Fibroblast of lung (primary cell): ENCODE measurements at regions not wholly inside any gene's neighbourhood (a gene's known extent, or its start where the extent isn't known, plus 50 kb on each side); places are given as distances from the start of the nearest gene placed in this dataset.

ENCODE experiments used
- DNase-seq, 2 donors: peaks; one replicate each; pipeline versions ENCODE4 v3.0.0 to v3.0.0-alpha.2; 2010; ENCODE audit warnings: low read depth in 2 of 2
- H2AFZ ChIP-seq: 2 replicates; pipeline ENCODE4 v1.5.1; 2012; ENCODE audit warnings: low read length, control low read depth, inconsistent platforms
- H3K27ac ChIP-seq: 2 replicates; pipeline ENCODE4 v1.5.1; 2011; ENCODE audit warnings: low read length, control low read depth; ENCODE audit not compliant: insufficient read depth
- H3K27me3 ChIP-seq: 2 replicates; pipeline ENCODE4 v1.5.1; 2011; ENCODE audit warnings: mild to moderate bottlenecking, low read length; ENCODE audit not compliant: control insufficient read depth, insufficient read depth
- H3K36me3 ChIP-seq: 2 replicates; pipeline ENCODE4 v1.5.1; 2011; ENCODE audit warnings: low read length; ENCODE audit not compliant: control insufficient read depth, insufficient read depth
- H3K4me1 ChIP-seq: 2 replicates; pipeline ENCODE4 v1.5.1; 2011; ENCODE audit warnings: low read length; ENCODE audit not compliant: control insufficient read depth, insufficient read depth; ENCODE audit errors: extremely low read depth
- H3K4me2 ChIP-seq: 2 replicates; pipeline ENCODE4 v1.5.1; 2011; ENCODE audit warnings: low read length, control low read depth; ENCODE audit not compliant: insufficient read depth; ENCODE audit errors: extremely low read depth
- H3K4me3 ChIP-seq, 4 experiments: fragments of 200-600 bp in 1 of 4; sonication (generic) in 1 of 4; replicated peaks in 1 of 4; 2 replicates each; pipeline ENCODE4 v1.5.1; 2011 to 2016; ENCODE audit warnings: low read length in 4 of 4, low read depth in 3 of 4, mild to moderate bottlenecking in 3 of 4, control low read depth in 2 of 4, inconsistent platforms in 1 of 4, mixed read lengths in 1 of 4; ENCODE audit not compliant: insufficient read depth in 1 of 4; ENCODE audit errors: control extremely low read depth in 1 of 4
- H3K79me2 ChIP-seq: 2 replicates; pipeline ENCODE4 v1.5.1; 2012; ENCODE audit warnings: mild to moderate bottlenecking, low read length, inconsistent platforms; ENCODE audit not compliant: control insufficient read depth, insufficient read depth
- H3K9ac ChIP-seq: 2 replicates; pipeline ENCODE4 v1.5.1; 2011; ENCODE audit warnings: mild to moderate bottlenecking, low read length, control low read depth; ENCODE audit not compliant: insufficient read depth
- H3K9me3 ChIP-seq: 2 replicates; pipeline ENCODE4 v1.5.1; 2012; ENCODE audit warnings: low read depth, low read length; ENCODE audit not compliant: control insufficient read depth, insufficient read depth
- H4K20me1 ChIP-seq: 2 replicates; pipeline ENCODE4 v1.5.1; 2011; ENCODE audit warnings: low read length; ENCODE audit not compliant: control insufficient read depth, insufficient read depth; ENCODE audit errors: extremely low read depth
- CTCF ChIP-seq, 2 donors: IDR thresholded peaks in 1 of 2; conservative IDR thresholded peaks in 1 of 2; 1 replicate in 1 of 2; 2 replicates in 1 of 2; pipeline ENCODE4 v1.5.1; 2011 to 2012; ENCODE audit warnings: low read length in 2 of 2, control low read depth in 1 of 2, inconsistent platforms in 1 of 2, low read depth in 1 of 2, mild to moderate bottlenecking in 1 of 2
- EZH2 ChIP-seq: IDR thresholded peaks from 2 replicates; pipeline ENCODE4 v1.5.1; 2012; ENCODE audit warnings: low read length, control low read depth, mild to moderate bottlenecking; ENCODE audit errors: missing control alignments

- Histone ChIP-seq H4K20me1 (no peaks in the 10 kb centered on the region), H3K9ac (no peak overlapping the region), H2AFZ (no peak overlapping the region), H3K4me3 (no peak overlapping the region), H3K4me2 (no peak overlapping the region), H3K27me3 (no peaks in the 10 kb centered on the region), H3K79me2 (no peaks in the 10 kb centered on the region), H3K36me3 (no peaks in the 10 kb centered on the region), H3K27ac (no peak overlapping the region), H3K4me1 (no peaks in the 10 kb centered on the region), H3K9me3 (no peaks in the 10 kb centered on the region)
- DNase-seq, result no peak
- no peak for TF ChIP-seq CTCF (conservative IDR thresholded peaks at IDR 0.05 in 1 of 2, IDR thresholded peaks at IDR 0.05 in 1 of 2; ENCODE audit: low read depth in 1 of 2, low read length in 2 of 2)
- TF ChIP-seq EZH2, result no peak
These were observed 240.0 kb upstream of the RPS6KA3 start for GRCh38 chrX:20506739-20507138.

GRCh38 chrX:20500949-20501348 lies 234.2 kb upstream of the RPS6KA3 start:
- H3K36me3 ChIP-seq, result no peaks in the 10 kb centered on the region
- H3K79me2 ChIP-seq, result no peaks in the 10 kb centered on the region
- no peak overlapping the region for H3K4me3 ChIP-seq

GRCh38 chrX:20500171-20500865 lies 233.6 kb upstream of the RPS6KA3 start:
- Histone ChIP-seq H3K4me3 (no peak overlapping the region), H3K27me3 (no peaks in the 10 kb centered on the region), H3K9me3 (no peaks in the 10 kb centered on the region), H3K27ac (no peak overlapping the region), H3K79me2 (no peaks in the 10 kb centered on the region), H3K4me1 (no peaks in the 10 kb centered on the region), H3K36me3 (no peaks in the 10 kb centered on the region), H3K9ac (no peak overlapping the region), H3K4me2 (no peak overlapping the region), H2AFZ (no peak overlapping the region), H4K20me1 (no peaks in the 10 kb centered on the region)
- no peak for DNase-seq
- TF ChIP-seq EZH2 (no peak), CTCF (conservative IDR thresholded peaks at IDR 0.05 in 1 of 2, IDR thresholded peaks at IDR 0.05 in 1 of 2; ENCODE audit: low read depth in 1 of 2, low read length in 2 of 2) (no peak)

More at GRCh38 chrX:20500949-20501348, 234.2 kb upstream of the RPS6KA3 start:
- H3K27me3 ChIP-seq, result no peaks in the 10 kb centered on the region
- H3K9me3 ChIP-seq, result no peaks in the 10 kb centered on the region
- no peak for DNase-seq
- no peaks in the 10 kb centered on the region for H4K20me1 ChIP-seq
- H3K27ac ChIP-seq, result no peak overlapping the region
- TF ChIP-seq CTCF (conservative IDR thresholded peaks at IDR 0.05 in 1 of 2, IDR thresholded peaks at IDR 0.05 in 1 of 2; ENCODE audit: low read depth in 1 of 2, low read length in 2 of 2), result no peak
- no peak for TF ChIP-seq EZH2
- no peak overlapping the region for H3K4me2 ChIP-seq
- H2AFZ ChIP-seq, result no peak overlapping the region
- no peaks in the 10 kb centered on the region for H3K4me1 ChIP-seq
- no peak overlapping the region for H3K9ac ChIP-seq
